ENCODE measurements at regions not wholly inside any gene's neighbourhood (a gene's known extent, or its start where the extent isn't known, plus 50 kb on each side); places are given as distances from the start of the nearest gene placed in this dataset.

DNA sequence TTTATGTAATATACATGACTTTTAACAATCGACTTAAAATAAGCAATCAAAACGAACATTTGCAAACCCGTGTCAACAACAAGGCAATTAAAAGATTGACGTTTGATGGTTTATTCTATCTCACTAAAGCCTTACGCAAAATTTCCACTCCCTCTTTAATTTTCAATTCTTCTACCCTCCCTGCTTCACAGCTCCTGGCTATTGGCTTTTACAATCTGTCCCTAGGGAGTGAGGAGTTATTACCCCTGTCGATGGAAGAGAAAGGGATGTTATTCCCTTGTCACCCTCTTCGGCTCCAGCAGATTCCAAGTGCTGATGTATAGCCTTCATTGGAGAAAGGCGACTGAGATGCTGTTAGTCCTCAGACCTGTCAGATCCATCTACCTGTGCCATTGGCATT is 161.3 kb downstream of the ZNF281 start:
- DNase-seq = no peak

- DNase-seq = no peak
Measured at GRCh38 chr1:200247518-200247917, 162.3 kb downstream of the ZNF281 start.

- no peak for DNase-seq
Measured at GRCh38 chr1:200245473-200245872, 164.4 kb downstream of the ZNF281 start.

DNA sequence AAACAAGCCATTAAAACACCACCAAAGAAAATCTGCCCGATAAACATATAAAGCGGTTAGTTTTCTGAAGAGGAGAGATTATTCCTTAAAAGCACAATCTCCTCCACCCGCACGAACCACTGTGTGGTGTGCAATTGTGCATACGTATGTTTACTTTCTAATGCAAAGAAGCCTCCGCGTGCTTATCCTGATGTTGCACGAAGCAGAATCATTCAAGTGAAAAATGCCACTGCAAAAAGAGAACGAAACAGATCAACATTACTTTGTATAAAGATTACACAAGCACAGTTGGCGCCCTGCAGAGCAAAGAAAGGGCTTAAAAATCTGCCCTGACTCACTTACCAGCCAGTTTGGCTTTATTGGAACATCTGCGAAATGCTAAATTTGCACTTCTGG is 166.8 kb downstream of the ZNF281 start:
- DNase-seq = no peak

DNA sequence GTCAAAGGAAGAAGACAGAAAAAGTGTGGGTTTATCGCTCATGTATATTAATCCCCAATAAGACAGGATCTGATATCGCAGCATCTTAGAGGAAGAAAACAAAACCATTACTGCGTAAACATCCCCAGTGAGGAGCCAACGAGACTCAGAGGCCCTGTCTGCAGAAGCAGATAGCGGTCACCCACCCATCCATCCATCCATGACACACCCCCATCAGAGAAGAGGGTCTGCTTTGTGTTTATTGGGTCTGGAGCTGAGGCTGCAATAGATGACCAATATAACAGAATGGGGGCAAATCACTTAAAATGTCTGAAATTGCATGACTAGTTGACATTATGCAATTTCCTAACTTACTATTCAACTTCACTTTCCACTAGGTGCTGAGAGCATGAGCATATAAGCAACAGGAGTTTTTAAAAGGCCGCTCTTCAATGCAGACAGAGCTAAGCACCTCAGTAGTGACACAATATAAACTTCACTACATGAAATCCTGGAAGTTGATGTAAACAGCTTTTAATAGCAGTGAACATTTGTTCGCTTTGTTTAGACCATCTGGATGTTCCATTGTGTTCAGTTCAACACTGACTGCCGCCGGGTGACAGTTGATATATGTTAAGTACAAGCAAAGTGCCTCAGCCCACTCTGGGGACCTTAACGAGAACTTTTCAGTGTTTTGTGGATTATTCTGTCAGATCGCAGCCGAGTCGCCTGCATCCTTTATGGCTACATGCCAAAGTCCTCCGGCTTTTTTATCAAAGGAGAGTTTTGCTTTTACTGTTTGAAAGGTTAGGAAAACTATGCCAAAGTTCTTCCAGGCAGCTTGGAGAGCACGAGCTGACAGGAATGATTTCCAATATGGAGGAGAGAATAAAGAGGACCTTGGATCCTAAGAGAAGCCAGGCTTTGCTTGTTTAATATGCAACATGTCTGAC is 167.5 kb downstream of the ZNF281 start:
- no peak for DNase-seq

- peak in 1 of 2 donors; percentile 36 for DNase-seq
Measured at GRCh38 chr1:200240656-200241055, 169.2 kb downstream of the ZNF281 start.

DNA sequence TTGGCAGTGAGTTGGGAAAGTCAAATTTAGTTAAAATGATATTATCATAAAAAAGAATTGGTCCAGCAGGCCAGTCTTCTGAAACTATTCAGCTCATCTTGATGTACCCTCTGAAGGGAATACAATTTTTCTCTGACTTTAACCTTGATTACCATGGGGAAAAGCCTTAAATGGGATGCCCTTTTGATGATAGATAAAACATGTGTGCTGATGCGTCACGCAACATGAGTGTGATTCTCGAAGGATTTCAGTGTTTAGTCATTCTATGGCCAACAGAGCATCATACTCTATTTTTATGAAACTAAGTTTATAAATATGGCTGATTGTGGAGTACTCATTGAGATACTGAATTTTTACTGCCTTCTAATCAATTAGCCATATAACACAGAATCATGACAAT is 171.5 kb downstream of the ZNF281 start:
- no peak for DNase-seq

DNA sequence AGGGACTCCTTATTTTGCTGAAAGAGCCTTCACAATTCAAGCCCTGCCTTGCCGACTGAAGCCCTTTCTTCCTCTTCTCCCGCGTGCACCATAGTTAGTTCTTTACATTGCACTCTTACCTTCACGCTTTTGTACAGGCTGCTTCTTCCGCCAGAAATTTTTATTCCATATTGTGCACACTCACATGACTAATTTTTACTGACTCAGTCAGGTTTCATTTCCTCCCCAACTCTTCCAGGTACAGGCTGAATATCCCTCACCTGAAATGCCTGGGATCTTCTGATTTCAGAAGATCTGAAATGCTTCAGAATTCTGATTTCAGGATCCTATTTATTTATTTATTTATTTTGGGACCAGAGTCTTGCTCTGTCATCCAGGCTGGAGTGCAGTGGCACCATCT is 172.8 kb downstream of the ZNF281 start:
- DNase-seq = no peak

GRCh38 chr1:200234938-200235337 is 174.9 kb downstream of the ZNF281 start:
- DNase-seq = no peak

DNA sequence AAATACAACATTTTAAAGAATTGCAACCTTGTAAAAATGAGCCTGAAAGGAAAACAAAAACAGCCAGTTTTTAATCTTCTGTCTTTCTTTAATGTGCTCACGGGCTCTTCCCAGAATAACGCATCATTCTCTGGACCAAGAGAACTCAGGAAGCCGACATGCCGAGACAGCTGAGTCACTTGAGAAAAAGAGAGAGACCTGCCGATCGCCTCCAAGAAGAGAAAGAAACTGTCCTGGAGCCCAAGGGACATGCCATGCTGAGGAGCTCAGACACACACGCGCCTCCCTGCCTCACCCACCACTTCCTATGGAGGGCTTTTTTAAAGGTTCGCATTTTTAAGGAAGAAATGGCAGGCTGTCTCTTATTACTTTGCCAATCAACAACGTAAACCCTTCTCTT is 176.4 kb downstream of the ZNF281 start:
- DNase-seq = peak in 1 of 2 donors; percentile 28

DNA sequence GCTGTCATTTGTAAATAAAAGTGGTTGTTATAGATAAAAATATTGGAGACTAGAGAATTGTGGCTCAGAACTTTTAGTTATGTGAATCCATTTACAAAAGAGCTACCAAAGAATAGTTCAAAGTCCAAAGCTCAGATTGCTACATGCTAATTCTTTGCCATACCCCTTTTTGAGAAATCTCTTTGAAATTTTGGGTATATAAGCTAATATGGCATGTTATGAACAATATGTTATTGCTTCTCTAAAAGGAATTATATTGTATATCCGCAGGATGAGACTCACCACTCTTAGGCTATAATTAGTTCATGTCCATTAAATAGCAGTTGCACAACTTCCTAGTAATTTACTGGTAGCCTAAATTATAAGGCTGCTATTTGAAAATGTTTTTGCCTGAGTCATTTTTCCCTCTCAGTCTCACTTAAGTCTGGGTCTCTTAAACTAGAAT is 178.0 kb downstream of the ZNF281 start:
- DNase-seq = no peak

GRCh38 chr1:200230671-200231070 is 179.2 kb downstream of the ZNF281 start:
- DNase-seq = no peak

- no peak for DNase-seq
Measured at GRCh38 chr1:200228486-200228885, 181.3 kb downstream of the ZNF281 start.

GRCh38 chr1:200228081-200228480 is 181.8 kb downstream of the ZNF281 start:
- no peak for DNase-seq

Measured in inflammatory macrophage (primary cell).